Suprapubic skin (tissue), 4 donors: ENCODE measurements at regions not wholly inside any gene's neighbourhood (a gene's known extent, or its start where the extent isn't known, plus 50 kb on each side); places are given as distances from the start of the nearest gene placed in this dataset.

Experiments
- POLR2A ChIP-seq, 2 donors: fragments of 450-650 bp; IDR thresholded peaks; one replicate each; pipeline ENCODE4 v1.6.1; 2017; ENCODE audit warnings: antibody characterized with exemption in 2 of 2, mild to moderate bottlenecking in 2 of 2, moderate library complexity in 2 of 2
- POLR2AphosphoS5 ChIP-seq, 3 donors: sonication (generic); formaldehyde crosslinking; IDR thresholded peaks; one replicate each; pipeline ENCODE4 v1.6.1; 2017; ENCODE audit warnings: antibody characterized with exemption in 3 of 3
- TF ChIP-seq, protein P1 (sequence below), 2 donors: fragments of 200-600 bp in 1 of 2; fragments of 450-650 bp in 1 of 2; sonication (generic) in 1 of 2; IDR thresholded peaks; one replicate each; pipeline ENCODE4 v1.5.1; 2016 to 2019; ENCODE audit warnings: antibody characterized with exemption in 2 of 2, mild to moderate bottlenecking in 1 of 2, moderate library complexity in 1 of 2

DNA sequence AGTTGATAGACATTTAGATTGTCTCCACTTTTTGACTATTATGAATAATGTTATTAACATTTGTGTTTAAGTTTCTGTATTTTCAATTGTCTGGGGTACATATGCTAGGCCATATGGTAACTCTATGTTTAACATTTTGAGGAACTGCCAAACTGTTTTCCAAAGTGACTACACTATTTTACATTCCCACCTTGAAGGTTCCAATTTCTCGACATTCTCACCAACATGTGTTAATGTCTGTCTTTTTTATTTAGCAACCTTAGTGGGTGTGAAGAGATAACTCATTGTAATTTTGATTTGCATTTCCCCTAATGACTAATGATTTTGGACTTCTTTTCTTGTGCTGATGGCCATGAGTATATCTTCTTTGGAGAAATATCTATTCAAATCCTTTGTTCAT lies 832.4 kb downstream of the DNAJB9 start:
- TF ChIP-seq POLR2A (IDR thresholded peaks at IDR 0.05), result no peak
- no peak for TF ChIP-seq POLR2AphosphoS5 (IDR thresholded peaks at IDR 0.05)
- TF ChIP-seq, protein P1, sequence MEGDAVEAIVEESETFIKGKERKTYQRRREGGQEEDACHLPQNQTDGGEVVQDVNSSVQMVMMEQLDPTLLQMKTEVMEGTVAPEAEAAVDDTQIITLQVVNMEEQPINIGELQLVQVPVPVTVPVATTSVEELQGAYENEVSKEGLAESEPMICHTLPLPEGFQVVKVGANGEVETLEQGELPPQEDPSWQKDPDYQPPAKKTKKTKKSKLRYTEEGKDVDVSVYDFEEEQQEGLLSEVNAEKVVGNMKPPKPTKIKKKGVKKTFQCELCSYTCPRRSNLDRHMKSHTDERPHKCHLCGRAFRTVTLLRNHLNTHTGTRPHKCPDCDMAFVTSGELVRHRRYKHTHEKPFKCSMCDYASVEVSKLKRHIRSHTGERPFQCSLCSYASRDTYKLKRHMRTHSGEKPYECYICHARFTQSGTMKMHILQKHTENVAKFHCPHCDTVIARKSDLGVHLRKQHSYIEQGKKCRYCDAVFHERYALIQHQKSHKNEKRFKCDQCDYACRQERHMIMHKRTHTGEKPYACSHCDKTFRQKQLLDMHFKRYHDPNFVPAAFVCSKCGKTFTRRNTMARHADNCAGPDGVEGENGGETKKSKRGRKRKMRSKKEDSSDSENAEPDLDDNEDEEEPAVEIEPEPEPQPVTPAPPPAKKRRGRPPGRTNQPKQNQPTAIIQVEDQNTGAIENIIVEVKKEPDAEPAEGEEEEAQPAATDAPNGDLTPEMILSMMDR (IDR thresholded peaks at IDR 0.05), result no peak
